T-helper 17 cell (primary cell): ENCODE measurements at regions not wholly inside any gene's neighbourhood (a gene's known extent, or its start where the extent isn't known, plus 50 kb on each side); places are given as distances from the start of the nearest gene placed in this dataset.

Experiments
- ATAC-seq: fragments of 150-1000 bp; cut with Tn5 transposase; 2 replicates; pipeline ENCODE4 v1.10.0; 2021; ENCODE audit warnings: mild to moderate bottlenecking, moderate library complexity
- DNase-seq, 3 donors: peaks; one replicate each; pipeline versions ENCODE4 v3.0.0 to v3.0.0-alpha.2; 2020 to 2021
- H3K9me3 ChIP-seq: one replicate; pipeline ENCODE4 v1.7.0; 2013; ENCODE audit warnings: low read length, mild to moderate bottlenecking; ENCODE audit not compliant: control insufficient read depth, poor library complexity, severe bottlenecking
- H3K27ac Mint-ChIP-seq: one replicate; pipeline ENCODE4 v1.8.0; 2022; ENCODE audit warnings: mild to moderate bottlenecking, moderate library complexity, mixed read lengths
- H3K27me3 Mint-ChIP-seq: one replicate; pipeline ENCODE4 v1.8.0; 2022; ENCODE audit warnings: mixed read lengths
- H3K36me3 Mint-ChIP-seq: one replicate; pipeline ENCODE4 v1.8.0; 2022; ENCODE audit warnings: low read depth, mixed read lengths
- H3K4me1 Mint-ChIP-seq: one replicate; pipeline ENCODE4 v1.8.0; 2022; ENCODE audit warnings: mild to moderate bottlenecking, mixed read lengths
- H3K4me3 Mint-ChIP-seq: one replicate; pipeline ENCODE4 v1.8.0; 2022; ENCODE audit warnings: mild to moderate bottlenecking, moderate library complexity, mixed read lengths

- Mint-ChIP-seq H3K4me3 (no peak overlapping the region), H3K4me1 (peaks cover 9% of the 10 kb centered on the region), H3K27me3 (peaks cover 12% of the 10 kb centered on the region), H3K36me3 (peaks cover 5% of the 10 kb centered on the region), H3K27ac (no peak overlapping the region)
- H3K9me3 ChIP-seq = no peaks in the 10 kb centered on the region
- no peak for DNase-seq
- ATAC-seq = no peak
Observed at GRCh38 chr5:54837093-54837492, 148.3 kb downstream of the ESM1 start.

GRCh38 chr5:54835647-54836046 lies 149.7 kb downstream of the ESM1 start:
- H3K27ac Mint-ChIP-seq = no peak overlapping the region
- DNase-seq = no peak
- ATAC-seq = no peak
- H3K4me3 Mint-ChIP-seq = no peak overlapping the region
- H3K9me3 ChIP-seq = no peaks in the 10 kb centered on the region
- H3K4me1 Mint-ChIP-seq = peaks cover 13% of the 10 kb centered on the region
- H3K36me3 Mint-ChIP-seq = peaks cover 3% of the 10 kb centered on the region
- peaks cover 10% of the 10 kb centered on the region for H3K27me3 Mint-ChIP-seq

- peaks cover 10% of the 10 kb centered on the region for H3K27me3 Mint-ChIP-seq
- no peaks in the 10 kb centered on the region for H3K9me3 ChIP-seq
- H3K4me3 Mint-ChIP-seq = no peak overlapping the region
- peaks cover 13% of the 10 kb centered on the region for H3K4me1 Mint-ChIP-seq
- peaks cover 3% of the 10 kb centered on the region for H3K36me3 Mint-ChIP-seq
- no peak overlapping the region for H3K27ac Mint-ChIP-seq
- ATAC-seq (no peak), DNase-seq (no peak)
Observed at GRCh38 chr5:54834121-54834842, 151.1 kb downstream of the ESM1 start.

- ATAC-seq = no peak
- no peak overlapping the region for H3K4me3 Mint-ChIP-seq
Observed at GRCh38 chr5:54833590-54833989, 151.8 kb downstream of the ESM1 start.

GRCh38 chr5:54832858-54833257 lies 152.5 kb downstream of the ESM1 start:
- Mint-ChIP-seq H3K36me3 (peaks cover 3% of the 10 kb centered on the region), H3K4me3 (no peak overlapping the region), H3K27me3 (peaks cover 3% of the 10 kb centered on the region), H3K4me1 (peaks cover 13% of the 10 kb centered on the region), H3K27ac (no peak overlapping the region)
- ATAC-seq (peak; percentile 67), DNase-seq (no peak)
- no peaks in the 10 kb centered on the region for H3K9me3 ChIP-seq

More at GRCh38 chr5:54833590-54833989, 151.8 kb downstream of the ESM1 start:
- Mint-ChIP-seq H3K27me3 (peaks cover 10% of the 10 kb centered on the region), H3K36me3 (peaks cover 3% of the 10 kb centered on the region), H3K27ac (no peak overlapping the region), H3K4me1 (peaks cover 13% of the 10 kb centered on the region)
- no peak for DNase-seq
- no peaks in the 10 kb centered on the region for H3K9me3 ChIP-seq

- no peak overlapping the region for H3K4me3 Mint-ChIP-seq
- H3K27me3 Mint-ChIP-seq = no peaks in the 10 kb centered on the region
- peaks cover 13% of the 10 kb centered on the region for H3K4me1 Mint-ChIP-seq
- no peak for DNase-seq
- H3K36me3 Mint-ChIP-seq = peaks cover 3% of the 10 kb centered on the region
- H3K9me3 ChIP-seq = no peaks in the 10 kb centered on the region
- H3K27ac Mint-ChIP-seq = no peak overlapping the region
- no peak for ATAC-seq
Observed at GRCh38 chr5:54832045-54832444, 153.3 kb downstream of the ESM1 start.

GRCh38 chr5:54831233-54831632 lies 154.2 kb downstream of the ESM1 start:
- Mint-ChIP-seq H3K4me3 (no peak overlapping the region), H3K27ac (no peak overlapping the region), H3K4me1 (peaks cover 13% of the 10 kb centered on the region), H3K27me3 (no peaks in the 10 kb centered on the region), H3K36me3 (peaks cover 2% of the 10 kb centered on the region)
- no peak for ATAC-seq
- H3K9me3 ChIP-seq = no peaks in the 10 kb centered on the region
- DNase-seq = no peak

- Mint-ChIP-seq H3K27ac (no peak overlapping the region), H3K4me3 (no peak overlapping the region), H3K4me1 (peaks cover 13% of the 10 kb centered on the region), H3K27me3 (no peaks in the 10 kb centered on the region), H3K36me3 (no peaks in the 10 kb centered on the region)
- DNase-seq (no peak), ATAC-seq (no peak)
- H3K9me3 ChIP-seq = no peaks in the 10 kb centered on the region
Observed at GRCh38 chr5:54829676-54830535, 155.5 kb downstream of the ESM1 start.

GRCh38 chr5:54829102-54829501 lies 156.3 kb downstream of the ESM1 start:
- no peak overlapping the region for H3K27ac Mint-ChIP-seq
- ATAC-seq = no peak
- no peak overlapping the region for H3K4me3 Mint-ChIP-seq
- H3K4me1 Mint-ChIP-seq = peaks cover 13% of the 10 kb centered on the region
- peaks cover 1% of the 10 kb centered on the region for H3K27me3 Mint-ChIP-seq
- no peak for DNase-seq
- no peaks in the 10 kb centered on the region for H3K36me3 Mint-ChIP-seq
- H3K9me3 ChIP-seq = no peaks in the 10 kb centered on the region

- ATAC-seq (no peak), DNase-seq (no peak)
- no peak overlapping the region for H3K27ac Mint-ChIP-seq
- H3K4me3 Mint-ChIP-seq = no peak overlapping the region
- H3K27me3 Mint-ChIP-seq = peaks cover 9% of the 10 kb centered on the region
- H3K9me3 ChIP-seq = no peaks in the 10 kb centered on the region
- no peaks in the 10 kb centered on the region for H3K36me3 Mint-ChIP-seq
- H3K4me1 Mint-ChIP-seq = peaks cover 6% of the 10 kb centered on the region
Observed at GRCh38 chr5:54828151-54828550, 157.2 kb downstream of the ESM1 start.

- peaks cover 2% of the 10 kb centered on the region for H3K4me1 Mint-ChIP-seq
- H3K9me3 ChIP-seq = no peaks in the 10 kb centered on the region
- DNase-seq (no peak), ATAC-seq (no peak)
- H3K4me3 Mint-ChIP-seq = no peak overlapping the region
- H3K36me3 Mint-ChIP-seq = peaks cover 3% of the 10 kb centered on the region
- no peak overlapping the region for H3K27ac Mint-ChIP-seq
- H3K27me3 Mint-ChIP-seq = peaks cover 24% of the 10 kb centered on the region
Observed at GRCh38 chr5:54825005-54825404, 160.4 kb downstream of the ESM1 start.

GRCh38 chr5:54823006-54823405 lies 162.4 kb downstream of the ESM1 start:
- H3K27me3 Mint-ChIP-seq = peaks cover 24% of the 10 kb centered on the region
- H3K9me3 ChIP-seq = no peaks in the 10 kb centered on the region
- H3K4me1 Mint-ChIP-seq = peaks cover 2% of the 10 kb centered on the region
- H3K27ac Mint-ChIP-seq = no peak overlapping the region
- ATAC-seq = no peak
- no peak for DNase-seq
- no peak overlapping the region for H3K4me3 Mint-ChIP-seq
- peaks cover 3% of the 10 kb centered on the region for H3K36me3 Mint-ChIP-seq

- Mint-ChIP-seq H3K4me1 (peaks cover 2% of the 10 kb centered on the region), H3K4me3 (no peak overlapping the region), H3K27ac (no peak overlapping the region), H3K27me3 (peaks cover 24% of the 10 kb centered on the region), H3K36me3 (peaks cover 3% of the 10 kb centered on the region)
- ATAC-seq = no peak
- no peak for DNase-seq
- H3K9me3 ChIP-seq = no peaks in the 10 kb centered on the region
Observed at GRCh38 chr5:54822324-54822687, 163.1 kb downstream of the ESM1 start.
